ENCODE measurements at regions not wholly inside any gene's neighbourhood (a gene's known extent, or its start where the extent isn't known, plus 50 kb on each side); places are given as distances from the start of the nearest gene placed in this dataset.
"Not testable (repeated sequence)": the region's sequence is repeated elsewhere in the genome, so short reads cannot be mapped to it uniquely, and the experiment has no call there.

- TF ChIP-seq POLR2AphosphoS5 (IDR thresholded peaks at IDR 0.05; ENCODE audit: low read depth, low read length); SPI1 (IDR thresholded peaks at IDR 0.05; ENCODE audit: low read depth, low read length); POLR2A (IDR thresholded peaks at IDR 0.05; ENCODE audit: low read depth, low read length); PAX5 (IDR thresholded peaks at IDR 0.05; ENCODE audit: insufficient read depth, low read length, severe bottlenecking); TAF1 (IDR thresholded peaks at IDR 0.05; ENCODE audit: low read depth, low read length): not testable (repeated sequence)
Measured at GRCh38 chr7:32663805-32664211, 168.5 kb downstream of the AVL9 start.
